GM12878 (cell line): ENCODE measurements at regions not wholly inside any gene's neighbourhood (a gene's known extent, or its start where the extent isn't known, plus 50 kb on each side); places are given as distances from the start of the nearest gene placed in this dataset.

Source experiments
- BHLHE40 ChIP-seq, 2 experiments: fragments of 450-650 bp in 1 of 2; IDR thresholded peaks; 2 replicates each; pipeline ENCODE4 v1.6.1; 2011 to 2017; ENCODE audit warnings: low read depth in 2 of 2, borderline replicate concordance in 1 of 2, improper control_type of control experiment in 1 of 2, low read length in 1 of 2, mild to moderate bottlenecking in 1 of 2
- CREM ChIP-seq: IDR thresholded peaks from 2 replicates; pipeline ENCODE4 v1.6.1; 2014; ENCODE audit warnings: antibody characterized with exemption, low read depth
- EGR1 ChIP-seq, 2 experiments: IDR thresholded peaks; 1 replicate in 1 of 2; 2 replicates in 1 of 2; pipeline ENCODE4 v1.6.1; 2011 to 2012; ENCODE audit warnings: low read depth in 2 of 2, low read length in 2 of 2, borderline replicate concordance in 1 of 2, mild to moderate bottlenecking in 1 of 2, moderate library complexity in 1 of 2
- EZH2 ChIP-seq: IDR thresholded peaks from 2 replicates; pipeline ENCODE4 v1.6.1; 2012; ENCODE audit warnings: low read depth, mild to moderate bottlenecking, control low read depth, inconsistent platforms, low read length, borderline replicate concordance; ENCODE audit not compliant: control insufficient read depth
- GABPA ChIP-seq: IDR thresholded peaks from 2 replicates; pipeline ENCODE4 v1.6.1; 2014; ENCODE audit warnings: antibody characterized with exemption, low read depth, mild to moderate bottlenecking, inconsistent platforms
- HCFC1 ChIP-seq: fragments of 150-350 bp; IDR thresholded peaks from 2 replicates; pipeline ENCODE4 v1.6.1; 2014; ENCODE audit warnings: low read length
- TF ChIP-seq, protein P1 (sequence below), 3 experiments: IDR thresholded peaks in 2 of 3; conservative IDR thresholded peaks in 1 of 3; 2 replicates each; pipeline ENCODE4 v1.5.1; 2011; ENCODE audit warnings: low read depth in 3 of 3, low read length in 3 of 3, mild to moderate bottlenecking in 3 of 3, control low read depth in 2 of 3, moderate library complexity in 2 of 3, inconsistent platforms in 1 of 3, mixed read lengths in 1 of 3; ENCODE audit not compliant: control insufficient read depth in 2 of 3, insufficient read depth in 1 of 3; ENCODE audit errors: extremely low read depth in 1 of 3

DNA sequence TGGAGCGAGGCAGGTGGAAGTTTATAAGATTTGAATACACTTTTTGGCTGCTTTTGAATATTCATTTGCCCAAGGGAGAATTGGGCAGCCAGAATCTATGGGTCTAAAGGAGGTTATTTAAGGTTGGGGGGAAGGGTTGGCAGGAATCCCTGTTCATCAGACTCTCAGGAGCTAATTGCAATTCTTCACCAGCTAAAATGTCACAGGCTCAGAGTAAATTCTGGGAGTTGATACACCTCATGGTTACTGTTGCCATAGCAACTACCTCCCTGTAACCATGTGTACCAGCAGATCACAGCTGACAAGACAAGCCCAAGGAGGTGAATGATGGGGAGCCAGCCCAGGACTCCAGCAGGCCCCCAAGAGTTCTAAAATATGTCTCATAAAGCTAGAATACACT lies 75.5 kb downstream of the CAMK2N1 start:
- TF ChIP-seq EGR1 (IDR thresholded peaks at IDR 0.05; ENCODE audit: borderline replicate concordance in 1 of 2, low read depth in 2 of 2, low read length in 2 of 2) (no peak), EZH2 (no peak), HCFC1 (no peak), BHLHE40 (IDR thresholded peaks at IDR 0.05; ENCODE audit: borderline replicate concordance in 1 of 2, low read depth in 2 of 2, low read length in 1 of 2) (no peak), CREM (no peak), GABPA (no peak)
- TF ChIP-seq, protein P1, sequence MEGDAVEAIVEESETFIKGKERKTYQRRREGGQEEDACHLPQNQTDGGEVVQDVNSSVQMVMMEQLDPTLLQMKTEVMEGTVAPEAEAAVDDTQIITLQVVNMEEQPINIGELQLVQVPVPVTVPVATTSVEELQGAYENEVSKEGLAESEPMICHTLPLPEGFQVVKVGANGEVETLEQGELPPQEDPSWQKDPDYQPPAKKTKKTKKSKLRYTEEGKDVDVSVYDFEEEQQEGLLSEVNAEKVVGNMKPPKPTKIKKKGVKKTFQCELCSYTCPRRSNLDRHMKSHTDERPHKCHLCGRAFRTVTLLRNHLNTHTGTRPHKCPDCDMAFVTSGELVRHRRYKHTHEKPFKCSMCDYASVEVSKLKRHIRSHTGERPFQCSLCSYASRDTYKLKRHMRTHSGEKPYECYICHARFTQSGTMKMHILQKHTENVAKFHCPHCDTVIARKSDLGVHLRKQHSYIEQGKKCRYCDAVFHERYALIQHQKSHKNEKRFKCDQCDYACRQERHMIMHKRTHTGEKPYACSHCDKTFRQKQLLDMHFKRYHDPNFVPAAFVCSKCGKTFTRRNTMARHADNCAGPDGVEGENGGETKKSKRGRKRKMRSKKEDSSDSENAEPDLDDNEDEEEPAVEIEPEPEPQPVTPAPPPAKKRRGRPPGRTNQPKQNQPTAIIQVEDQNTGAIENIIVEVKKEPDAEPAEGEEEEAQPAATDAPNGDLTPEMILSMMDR (IDR thresholded peaks at IDR 0.05 in 2 of 3, conservative IDR thresholded peaks at IDR 0.05 in 1 of 3; ENCODE audit: control insufficient read depth in 2 of 3, extremely low read depth in 1 of 3, insufficient read depth in 1 of 3, low read depth in 3 of 3, low read length in 3 of 3), result no peak
